Putamen (tissue), 1 donor: ENCODE measurements at regions not wholly inside any gene's neighbourhood (a gene's known extent, or its start where the extent isn't known, plus 50 kb on each side); places are given as distances from the start of the nearest gene placed in this dataset.
A peak's percentile ranks its signal among the peaks of the same experiment; 100 is the strongest.
"Not testable (repeated sequence)": the region's sequence is repeated elsewhere in the genome, so short reads cannot be mapped to it uniquely, and the experiment has no call there.

Experiments used
- DNase-seq: peaks from one replicate; pipeline ENCODE4 v3.0.0-alpha.2; 2016; ENCODE audit warnings: low spot score

DNA sequence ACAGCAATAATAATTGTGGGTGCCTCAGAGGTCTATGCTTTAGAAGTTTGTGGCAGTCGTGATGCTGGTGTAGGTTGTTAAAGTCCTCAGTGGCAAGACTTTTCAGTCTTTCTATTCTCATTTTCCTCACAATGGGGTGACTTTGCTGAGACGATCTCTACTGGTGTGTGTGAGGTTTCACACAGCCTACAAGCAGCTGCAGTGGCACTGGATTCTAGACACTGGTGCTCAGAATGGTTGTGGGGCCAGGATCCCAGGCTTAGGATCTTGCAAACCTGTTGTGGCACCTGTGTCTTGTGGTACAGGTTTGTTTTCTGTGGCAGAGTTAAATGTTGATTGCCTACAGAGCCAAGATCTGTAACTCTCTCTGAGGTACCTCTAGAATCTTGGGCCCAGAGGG lies 581.2 kb downstream of the PTPRC start:
- no peak for DNase-seq

GRCh38 chr1:199221371-199222150 lies 582.7 kb downstream of the PTPRC start:
- no peak for DNase-seq

DNA sequence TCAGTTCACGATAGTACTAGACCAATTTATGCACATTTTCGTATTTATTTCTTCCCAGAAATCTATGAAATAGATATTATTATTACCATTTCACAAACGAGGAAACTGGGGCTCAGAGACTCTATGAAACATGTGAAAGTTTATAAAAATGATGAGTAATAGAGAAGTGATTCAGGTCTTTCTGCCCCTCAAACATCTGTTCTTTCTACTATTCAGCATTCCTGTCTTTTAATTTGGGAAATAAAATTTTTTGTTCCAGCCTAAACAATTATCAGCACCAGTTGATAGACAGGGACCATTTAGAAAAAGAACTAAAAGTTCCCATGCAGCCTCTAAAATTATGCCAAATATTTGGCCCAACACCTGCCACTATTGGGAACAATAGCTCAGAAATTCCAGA lies 585.1 kb downstream of the PTPRC start:
- DNase-seq = no peak

DNA sequence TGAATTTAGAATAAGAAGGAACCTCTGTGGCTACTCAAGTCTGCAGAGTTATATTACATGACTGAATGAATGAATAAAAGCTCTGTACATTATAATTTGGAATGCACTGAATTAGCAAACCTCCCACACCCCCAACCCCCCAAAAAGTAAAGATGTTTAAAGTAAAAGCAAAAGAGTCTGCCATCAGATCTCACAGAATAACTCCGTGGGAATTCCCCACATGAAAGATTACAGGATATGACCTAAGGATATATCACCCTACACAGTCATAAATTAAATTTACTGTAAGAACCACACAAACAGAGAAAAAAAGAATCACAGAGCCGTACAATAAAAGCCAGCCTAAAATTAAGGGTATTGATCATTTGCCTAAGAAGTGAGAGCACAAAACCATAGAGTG lies 587.3 kb downstream of the PTPRC start:
- DNase-seq = no peak

DNA sequence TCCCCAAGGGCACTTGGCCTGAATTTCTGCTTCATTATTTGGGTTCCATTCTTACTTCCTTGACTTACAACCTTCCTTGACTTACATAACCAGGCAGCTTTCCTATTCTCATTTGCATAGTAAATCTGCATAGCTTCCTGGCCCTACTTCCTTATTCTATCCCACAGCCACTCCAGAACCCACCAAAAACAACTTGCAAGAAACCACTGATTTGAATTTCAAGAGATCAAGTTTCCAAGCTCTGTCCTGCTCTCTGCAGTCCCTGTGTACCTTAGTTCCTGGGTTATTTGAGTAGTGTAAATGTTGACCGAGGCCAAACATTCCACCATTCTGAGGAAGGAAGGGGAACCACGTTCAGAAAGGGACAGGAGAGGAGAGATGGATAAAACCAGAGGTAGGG lies 603.3 kb downstream of the PTPRC start:
- DNase-seq = no peak

GRCh38 chr1:199242601-199243000 lies 603.8 kb downstream of the PTPRC start:
- no peak for DNase-seq

DNA sequence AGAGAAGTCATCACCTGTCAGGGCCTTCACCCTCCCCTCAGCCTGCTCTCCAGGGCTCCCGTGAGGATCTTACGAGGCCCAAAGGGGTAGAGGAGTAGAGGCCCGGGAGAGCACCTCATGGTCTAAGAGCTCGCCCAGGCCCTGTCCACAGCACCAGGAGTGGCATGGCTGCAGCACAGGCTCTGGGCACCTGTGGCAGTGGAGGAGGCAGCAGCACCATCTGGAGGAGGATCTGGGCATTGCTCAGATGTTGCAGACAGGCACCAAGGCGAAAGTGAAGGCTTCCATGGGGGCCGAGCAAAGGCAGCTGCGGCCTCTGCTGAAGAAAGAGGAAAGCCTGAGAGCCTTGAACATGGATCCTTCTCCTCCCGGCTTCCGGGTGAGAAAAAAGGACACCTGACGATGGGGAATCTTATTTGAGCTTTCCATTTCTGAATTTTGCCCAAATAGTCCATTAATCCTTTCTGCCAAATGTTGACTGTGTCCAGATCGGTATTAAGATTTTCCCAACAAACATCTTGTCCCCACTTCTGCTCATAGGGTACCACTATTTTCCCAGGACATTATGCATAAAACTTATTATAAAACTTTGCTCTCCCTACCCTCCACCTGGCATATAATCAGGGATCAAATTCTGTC lies 604.7 kb downstream of the PTPRC start:
- peak; percentile 60 for DNase-seq

DNA sequence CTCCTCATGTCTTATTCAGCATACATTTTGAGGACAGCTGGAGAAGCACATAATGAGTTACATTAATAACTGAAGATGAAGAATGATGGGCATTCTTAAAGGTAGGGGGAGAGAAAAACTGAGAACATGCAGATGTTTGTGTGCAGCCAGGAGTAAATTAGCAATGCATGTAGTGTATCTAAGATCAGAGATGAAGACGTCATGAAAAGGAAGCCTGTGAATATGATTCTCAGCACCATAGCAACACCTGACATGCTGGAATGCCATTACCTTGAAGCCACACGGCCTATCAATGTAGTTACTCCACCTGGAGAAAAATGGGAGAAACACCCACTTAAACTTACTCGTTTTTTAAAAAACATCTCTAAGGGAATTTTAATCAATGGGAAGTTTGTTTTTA lies 607.1 kb downstream of the PTPRC start:
- no peak for DNase-seq

- DNase-seq = no peak
Observed at GRCh38 chr1:199246716-199247115, 607.9 kb downstream of the PTPRC start.

DNA sequence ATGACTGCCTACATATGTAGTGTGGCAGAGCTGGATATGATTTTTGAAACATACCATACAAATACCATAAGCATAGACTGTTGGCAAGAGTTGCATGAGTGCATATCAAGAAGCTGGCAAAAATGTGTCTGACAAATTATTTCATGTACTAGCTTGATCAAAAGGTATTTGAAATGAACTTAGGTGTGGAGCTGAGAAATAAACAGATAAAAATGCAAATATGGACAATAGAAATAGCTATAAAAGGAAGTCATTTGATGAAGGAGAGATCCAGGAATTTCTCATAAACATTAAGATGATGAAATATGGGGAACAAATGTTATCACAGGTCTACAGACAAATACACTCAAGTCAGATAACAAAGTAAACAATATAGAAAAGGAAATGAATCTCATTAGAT lies 609.1 kb downstream of the PTPRC start:
- no peak for DNase-seq

GRCh38 chr1:199254040-199254439 lies 615.2 kb downstream of the PTPRC start:
- not testable (repeated sequence) for DNase-seq

GRCh38 chr1:199261328-199261727 lies 622.5 kb downstream of the PTPRC start:
- no peak for DNase-seq

DNA sequence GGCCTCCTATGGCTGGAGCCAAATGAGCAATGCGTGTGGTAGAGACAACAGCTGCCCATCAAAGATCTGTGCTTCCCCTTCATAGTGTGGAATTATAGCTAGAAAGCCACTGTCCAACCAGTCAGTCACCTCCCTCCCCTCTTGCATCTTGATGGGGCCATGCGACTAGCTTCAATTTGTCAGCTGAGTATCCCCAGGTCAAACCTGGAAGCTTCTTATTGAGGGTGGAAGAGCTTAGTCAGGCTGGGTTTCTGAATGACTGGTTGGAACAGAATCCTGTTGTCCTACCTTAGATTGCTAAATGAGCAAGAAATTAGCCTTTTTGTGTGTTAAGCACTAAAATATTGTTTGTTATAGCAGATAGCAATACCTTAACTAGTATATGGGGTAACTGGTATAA lies 625.4 kb downstream of the PTPRC start:
- DNase-seq = no peak

DNA sequence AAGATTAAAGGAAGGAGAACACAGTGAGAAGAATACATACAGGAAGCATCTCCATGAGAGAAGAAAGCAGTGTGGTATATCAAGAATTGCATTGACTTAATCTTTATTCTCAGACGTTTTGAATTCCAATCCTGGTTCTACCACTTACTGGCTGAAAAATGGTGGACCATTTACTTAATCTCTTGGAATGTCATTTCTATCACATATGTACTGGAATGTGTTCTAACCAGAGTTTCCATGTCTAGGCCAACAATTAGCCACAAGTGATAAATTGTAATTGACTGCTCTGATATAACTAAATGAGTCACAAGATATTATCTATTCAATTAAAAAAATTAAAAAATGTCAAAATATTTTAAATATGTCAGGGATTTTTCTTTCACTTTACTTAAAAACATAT lies 626.1 kb downstream of the PTPRC start:
- DNase-seq = no peak

DNA sequence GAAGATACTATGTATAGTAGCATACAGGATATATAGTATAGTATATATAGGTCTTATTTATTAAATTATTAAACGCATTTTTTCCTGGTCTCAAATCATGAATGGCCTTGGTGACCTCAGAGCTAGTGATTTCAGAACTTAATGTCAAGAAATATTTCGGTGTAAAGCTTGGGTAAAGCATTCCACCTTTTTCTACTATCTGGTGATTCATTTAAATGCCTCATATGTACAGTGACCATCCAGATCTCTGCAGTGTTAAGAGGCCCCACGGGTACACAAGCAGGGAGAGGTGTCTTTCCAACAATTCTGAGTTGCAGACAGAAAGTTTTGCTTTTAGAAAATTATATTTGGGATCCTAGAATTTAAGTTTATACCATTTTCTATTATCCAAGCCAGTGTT lies 626.5 kb downstream of the PTPRC start:
- DNase-seq = no peak

DNA sequence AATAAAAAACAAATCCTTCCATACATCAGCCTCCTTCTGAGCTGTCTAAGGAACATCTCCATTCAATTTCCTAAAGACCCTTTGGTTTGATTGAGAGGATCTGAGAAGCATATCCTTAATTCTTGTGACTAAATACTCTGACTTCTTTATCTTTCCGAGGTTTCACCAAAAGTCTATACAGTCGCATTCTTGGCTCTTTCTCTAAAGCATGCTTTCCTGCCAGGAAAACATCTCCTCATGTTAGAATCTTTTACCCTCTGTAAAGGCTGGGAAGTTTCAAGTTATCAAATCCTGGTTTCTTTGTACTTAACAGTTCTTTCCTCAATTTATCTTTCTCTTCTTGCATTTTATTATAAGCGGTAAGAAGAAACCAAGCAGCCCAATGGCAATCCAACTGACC lies 630.4 kb downstream of the PTPRC start:
- DNase-seq = no peak

GRCh38 chr1:199272139-199272544 lies 633.3 kb downstream of the PTPRC start:
- no peak for DNase-seq

- no peak for DNase-seq
Observed at GRCh38 chr1:199272628-199273086, 633.8 kb downstream of the PTPRC start.

GRCh38 chr1:199273837-199274379 lies 635.1 kb downstream of the PTPRC start:
- no peak for DNase-seq

DNA sequence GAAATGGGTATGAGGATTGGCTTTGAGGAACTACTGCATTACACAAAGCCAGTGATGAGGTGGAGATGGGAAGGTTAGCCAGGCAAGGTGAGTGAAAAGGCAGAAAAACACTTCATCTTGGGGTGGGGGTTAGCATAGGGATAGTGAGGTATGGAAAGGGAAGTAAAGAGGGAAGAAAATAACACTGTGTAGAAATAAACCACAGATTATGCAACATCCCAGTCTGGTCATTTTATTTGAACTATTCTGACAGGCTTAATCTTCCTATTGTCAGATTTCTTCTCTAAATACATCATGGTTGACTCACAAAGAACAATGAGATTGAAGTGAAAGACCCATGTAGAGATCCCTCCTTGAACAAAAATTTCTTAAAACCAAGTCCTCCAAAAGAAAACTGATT lies 640.2 kb downstream of the PTPRC start:
- no peak for DNase-seq

GRCh38 chr1:199279872-199280645 lies 641.2 kb downstream of the PTPRC start:
- DNase-seq = no peak

- DNase-seq = no peak
Observed at GRCh38 chr1:199282751-199283305, 644.0 kb downstream of the PTPRC start.
